AG04450 (cell line): ENCODE measurements at regions not wholly inside any gene's neighbourhood (a gene's known extent, or its start where the extent isn't known, plus 50 kb on each side); places are given as distances from the start of the nearest gene placed in this dataset.

Experiments
- CTCF ChIA-PET: fragments of 300-600, 350-600 bp; formaldehyde crosslinking; extraction: SDS; loops from one replicate; lab custom pipeline; 2022; ENCODE audit warnings: antibody characterized with exemption, inconsistent platforms; lab: Charles Lee
- POLR2A ChIA-PET: fragments of 350-600 bp; formaldehyde crosslinking; extraction: SDS; loops from one replicate; lab custom pipeline; 2021; ENCODE audit warnings: antibody characterized with exemption, inconsistent platforms; lab: Yijun Ruan, JAX
- DNase-seq: peaks from one replicate; pipeline ENCODE4 v3.0.0-alpha.2; 2011; ENCODE audit warnings: low read depth, low spot score
- H3K27ac ChIP-seq: one replicate; pipeline ENCODE4 v1.5.1; 2012; ENCODE audit warnings: low read depth, low read length, control low read depth
- H3K27me3 ChIP-seq: one replicate; pipeline ENCODE4 v1.6.0; 2012; ENCODE audit warnings: low read length; ENCODE audit not compliant: control insufficient read depth, insufficient read depth
- H3K4me3 ChIP-seq: 2 replicates; pipeline ENCODE4 v1.5.1; 2011; ENCODE audit warnings: mild to moderate bottlenecking, low read depth, low read length, control low read depth
- H3K9me3 ChIP-seq: 2 replicates; pipeline ENCODE4 v1.5.1; 2012; ENCODE audit warnings: low read length; ENCODE audit not compliant: control insufficient read depth, insufficient read depth
- CTCF ChIP-seq: IDR thresholded peaks from 2 replicates; pipeline ENCODE4 v1.5.1; 2011; ENCODE audit warnings: low read depth, low read length, control low read depth, inconsistent platforms

DNA sequence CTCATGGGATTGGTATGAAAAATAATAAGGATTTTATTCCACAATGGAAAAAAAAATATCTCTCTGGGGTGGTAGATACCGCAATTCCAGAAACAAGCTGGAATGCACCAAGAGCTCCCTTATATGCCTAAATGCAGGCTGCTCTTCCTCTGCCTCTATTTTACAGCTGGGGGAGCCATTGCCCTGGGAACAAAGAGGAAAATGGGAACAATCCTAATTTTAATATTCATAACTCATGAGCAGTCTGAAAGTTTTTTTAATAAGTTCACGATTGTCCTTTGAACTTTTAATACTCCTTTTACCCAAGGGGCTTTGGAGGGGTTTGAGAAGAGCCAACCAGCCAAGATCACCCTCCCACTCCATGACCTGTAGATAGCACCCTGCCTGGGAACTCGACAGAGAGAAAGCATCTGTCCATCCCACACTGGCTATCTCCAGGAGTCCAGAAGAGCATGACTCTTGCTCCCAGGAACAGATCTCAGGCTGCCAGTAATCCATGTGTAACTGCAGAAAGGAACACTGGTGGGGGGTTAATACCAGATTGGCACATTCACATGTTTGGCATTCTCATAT, 74.7 kb downstream of the CD83 start:
- no peak for DNase-seq
- CTCF ChIA-PET = no interaction called here
- H3K27ac ChIP-seq = no peak overlapping the region

DNA sequence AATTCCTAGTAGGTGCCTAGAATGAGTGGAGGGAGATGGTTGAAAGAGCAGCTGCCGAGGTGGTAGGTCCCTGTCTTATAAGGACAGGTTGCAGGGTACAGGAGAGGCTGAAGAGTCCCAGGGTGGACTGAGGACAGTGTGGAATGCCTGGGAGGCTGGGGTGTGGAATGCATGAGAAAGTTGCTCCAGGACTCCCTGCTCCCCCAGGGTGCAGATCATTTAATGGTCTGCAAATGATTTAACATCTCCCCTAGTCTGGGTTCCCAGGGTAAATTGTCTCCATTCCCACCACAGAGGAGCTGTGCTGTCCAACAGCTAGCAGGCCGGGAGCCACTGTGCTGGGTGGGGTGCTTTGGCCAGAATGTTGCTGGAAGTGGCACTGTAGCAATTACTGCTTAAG, 76.0 kb downstream of the CD83 start:
- Histone ChIP-seq H3K27me3 (peaks cover 30% of the 10 kb centered on the region), H3K27ac (no peak overlapping the region), H3K4me3 (no peak overlapping the region), H3K9me3 (no peaks in the 10 kb centered on the region)
- ChIA-PET CTCF (interaction anchor here (1.1 kb wide), 1 partner anchor 285 kb away, joined by 4 read pairs; no protein-coding TSS in a partner anchor), POLR2A (no interaction called here)
- no peak for TF ChIP-seq CTCF
- no peak for DNase-seq

More for the DNA sequence above, 74.7 kb downstream of the CD83 start:
- POLR2A ChIA-PET = no interaction called here
- peaks cover 35% of the 10 kb centered on the region for H3K27me3 ChIP-seq
- H3K4me3 ChIP-seq = no peak overlapping the region
- TF ChIP-seq CTCF = no peak
- H3K9me3 ChIP-seq = no peaks in the 10 kb centered on the region

- Histone ChIP-seq H3K9me3 (no peaks in the 10 kb centered on the region), H3K4me3 (no peak overlapping the region), H3K27ac (no peak overlapping the region), H3K27me3 (peaks cover 22% of the 10 kb centered on the region)
- POLR2A ChIA-PET = interaction anchor here (0.7 kb wide), 1 partner anchor 930 kb away, joined by 3 read pairs; no protein-coding TSS in a partner anchor
- no peak for DNase-seq
- no peak for TF ChIP-seq CTCF
- CTCF ChIA-PET = interaction anchor here (0.5 to 1.1 kb wide), 4 partner anchors 31 to 286 kb away, joined by 3 to 4 read pairs (median 4); no protein-coding TSS in a partner anchor
These were observed 76.9 kb downstream of the CD83 start for GRCh38 chr6:14194483-14194882.

GRCh38 chr6:14194976-14195375, 77.4 kb downstream of the CD83 start:
- ChIA-PET CTCF (interaction anchor here (1.0 kb wide), 1 partner anchor 50 kb away, joined by 4 read pairs; no protein-coding TSS in a partner anchor), POLR2A (interaction anchor here (0.7 kb wide), 1 partner anchor 930 kb away, joined by 3 read pairs; no protein-coding TSS in a partner anchor)
- Histone ChIP-seq H3K4me3 (no peak overlapping the region), H3K27ac (no peak overlapping the region), H3K9me3 (no peaks in the 10 kb centered on the region), H3K27me3 (peaks cover 22% of the 10 kb centered on the region)
- DNase-seq = no peak
- TF ChIP-seq CTCF = no peak

GRCh38 chr6:14196026-14196425, 78.5 kb downstream of the CD83 start:
- CTCF ChIA-PET = no interaction called here

More at GRCh38 chr6:14196026-14196425, 78.5 kb downstream of the CD83 start:
- Histone ChIP-seq H3K27ac (no peak overlapping the region), H3K9me3 (no peaks in the 10 kb centered on the region), H3K4me3 (no peak overlapping the region), H3K27me3 (peaks cover 24% of the 10 kb centered on the region)
- POLR2A ChIA-PET = no interaction called here
- no peak for TF ChIP-seq CTCF
- no peak for DNase-seq
